B cell (primary cell): ENCODE measurements at regions not wholly inside any gene's neighbourhood (a gene's known extent, or its start where the extent isn't known, plus 50 kb on each side); places are given as distances from the start of the nearest gene placed in this dataset.

Source experiments
- EZH2 ChIP-seq: IDR thresholded peaks from 2 replicates; pipeline ENCODE4 v1.6.1; 2012; ENCODE audit warnings: borderline replicate concordance, low read depth, mild to moderate bottlenecking, moderate library complexity, low read length; ENCODE audit not compliant: insufficient read depth, poor library complexity, severe bottlenecking
- TF ChIP-seq, protein P1 (sequence below): fragments of 200-600 bp; IDR thresholded peaks from one replicate; pipeline ENCODE4 v1.8.0; 2022; ENCODE audit warnings: antibody characterized with exemption, mild to moderate bottlenecking

DNA sequence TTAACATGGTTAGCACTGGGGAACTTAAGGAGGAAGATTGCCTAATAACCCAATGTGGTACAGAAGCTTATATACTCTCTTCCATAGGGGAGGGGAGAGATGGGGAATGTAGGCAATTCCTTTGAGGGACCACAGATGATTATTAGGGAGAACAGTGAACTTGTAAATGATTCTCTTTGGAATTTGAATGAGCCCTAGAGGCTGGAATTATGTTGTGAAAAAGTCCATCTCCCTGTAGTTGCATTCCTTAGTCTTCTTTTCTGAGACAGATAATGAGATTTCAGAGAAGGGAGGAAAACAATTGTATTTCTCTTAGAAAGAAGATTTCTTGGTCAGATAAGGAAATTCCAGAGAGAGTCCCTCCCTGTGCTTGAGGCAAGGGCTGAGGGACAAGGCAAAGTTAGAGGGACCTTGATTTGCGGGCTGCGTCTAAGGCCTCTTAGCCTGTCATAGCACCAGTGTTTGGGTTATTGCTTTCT lies 89.0 kb upstream of the HMCN1 start:
- no peak for TF ChIP-seq EZH2
- TF ChIP-seq, protein P1, sequence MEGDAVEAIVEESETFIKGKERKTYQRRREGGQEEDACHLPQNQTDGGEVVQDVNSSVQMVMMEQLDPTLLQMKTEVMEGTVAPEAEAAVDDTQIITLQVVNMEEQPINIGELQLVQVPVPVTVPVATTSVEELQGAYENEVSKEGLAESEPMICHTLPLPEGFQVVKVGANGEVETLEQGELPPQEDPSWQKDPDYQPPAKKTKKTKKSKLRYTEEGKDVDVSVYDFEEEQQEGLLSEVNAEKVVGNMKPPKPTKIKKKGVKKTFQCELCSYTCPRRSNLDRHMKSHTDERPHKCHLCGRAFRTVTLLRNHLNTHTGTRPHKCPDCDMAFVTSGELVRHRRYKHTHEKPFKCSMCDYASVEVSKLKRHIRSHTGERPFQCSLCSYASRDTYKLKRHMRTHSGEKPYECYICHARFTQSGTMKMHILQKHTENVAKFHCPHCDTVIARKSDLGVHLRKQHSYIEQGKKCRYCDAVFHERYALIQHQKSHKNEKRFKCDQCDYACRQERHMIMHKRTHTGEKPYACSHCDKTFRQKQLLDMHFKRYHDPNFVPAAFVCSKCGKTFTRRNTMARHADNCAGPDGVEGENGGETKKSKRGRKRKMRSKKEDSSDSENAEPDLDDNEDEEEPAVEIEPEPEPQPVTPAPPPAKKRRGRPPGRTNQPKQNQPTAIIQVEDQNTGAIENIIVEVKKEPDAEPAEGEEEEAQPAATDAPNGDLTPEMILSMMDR = no peak
